ENCODE measurements at regions not wholly inside any gene's neighbourhood (a gene's known extent, or its start where the extent isn't known, plus 50 kb on each side); places are given as distances from the start of the nearest gene placed in this dataset.

GRCh38 chr2:187208199-187208785, 239.8 kb downstream of the CALCRL start:
- no peak overlapping the region for H3K27ac ChIP-seq
- peak in 1 of 2 donors; percentile 26 for ATAC-seq (ENCODE audit: low FRiP score in 2 of 2)
- H3K27me3 ChIP-seq, result no peaks in the 10 kb centered on the region
- no peak for TF ChIP-seq POLR2A (IDR thresholded peaks at IDR 0.05)
- no peak for TF ChIP-seq POLR2AphosphoS5 (IDR thresholded peaks at IDR 0.05)
- TF ChIP-seq CTCF (IDR thresholded peaks at IDR 0.05), result no peak
- TF ChIP-seq EP300 (IDR thresholded peaks at IDR 0.05), result no peak
- no peak overlapping the region for H3K4me3 ChIP-seq
- H3K36me3 ChIP-seq, result no peaks in the 10 kb centered on the region
- no peaks in the 10 kb centered on the region for H3K9me3 ChIP-seq
- no peaks in the 10 kb centered on the region for H3K4me1 ChIP-seq
- DNase-seq, result peak in 1 of 2 donors; percentile 5
- WGBS, 2 donors, result 72 to 83% methylated on average over 3 of the region's 3 CpGs

GRCh38 chr2:187207126-187207525, 240.9 kb downstream of the CALCRL start:
- DNase-seq (no peak), ATAC-seq (ENCODE audit: low FRiP score in 2 of 2) (no peak)
- Histone ChIP-seq H3K4me3 (no peak overlapping the region), H3K9me3 (no peaks in the 10 kb centered on the region), H3K27ac (no peak overlapping the region), H3K27me3 (no peaks in the 10 kb centered on the region), H3K36me3 (no peaks in the 10 kb centered on the region), H3K4me1 (no peaks in the 10 kb centered on the region)
- TF ChIP-seq POLR2AphosphoS5 (IDR thresholded peaks at IDR 0.05) (no peak), POLR2A (IDR thresholded peaks at IDR 0.05) (no peak), EP300 (IDR thresholded peaks at IDR 0.05) (no peak), CTCF (IDR thresholded peaks at IDR 0.05) (no peak)
- WGBS, 2 donors, result 81 to 83% methylated on average over 2 of the region's 2 CpGs

- WGBS, 2 donors, result 64 to 71% methylated on average over 1 of the region's 1 CpG
- TF ChIP-seq CTCF (IDR thresholded peaks at IDR 0.05) (no peak), POLR2AphosphoS5 (IDR thresholded peaks at IDR 0.05) (no peak), EP300 (IDR thresholded peaks at IDR 0.05) (no peak), POLR2A (IDR thresholded peaks at IDR 0.05) (no peak)
- no peak for DNase-seq
- H3K4me1 ChIP-seq, result no peaks in the 10 kb centered on the region
- no peak for ATAC-seq (ENCODE audit: low FRiP score in 2 of 2)
- no peaks in the 10 kb centered on the region for H3K36me3 ChIP-seq
- H3K27me3 ChIP-seq, result no peaks in the 10 kb centered on the region
- H3K9me3 ChIP-seq, result no peaks in the 10 kb centered on the region
- no peak overlapping the region for H3K4me3 ChIP-seq
- peak overlapping the region in 1 of 4 donors; percentile 46 for H3K27ac ChIP-seq
These were observed 241.6 kb downstream of the CALCRL start for GRCh38 chr2:187206471-187206870.

- H3K9me3 ChIP-seq, result no peaks in the 10 kb centered on the region
- H3K4me1 ChIP-seq, result no peaks in the 10 kb centered on the region
- TF ChIP-seq EP300 (IDR thresholded peaks at IDR 0.05) (no peak), POLR2A (IDR thresholded peaks at IDR 0.05) (no peak), CTCF (IDR thresholded peaks at IDR 0.05) (no peak), POLR2AphosphoS5 (IDR thresholded peaks at IDR 0.05) (no peak)
- WGBS, 2 donors, result 62 to 68% methylated on average over 4 of the region's 4 CpGs
- H3K36me3 ChIP-seq, result no peaks in the 10 kb centered on the region
- H3K4me3 ChIP-seq, result no peak overlapping the region
- peak overlapping the region in 1 of 4 donors; percentile 46 for H3K27ac ChIP-seq
- H3K27me3 ChIP-seq, result no peaks in the 10 kb centered on the region
- DNase-seq, result no peak
- ATAC-seq (ENCODE audit: low FRiP score in 2 of 2), result no peak
These were observed 242.0 kb downstream of the CALCRL start for GRCh38 chr2:187206071-187206470.

GRCh38 chr2:187198136-187198535, 249.9 kb downstream of the CALCRL start:
- ATAC-seq (ENCODE audit: low FRiP score in 2 of 2) (no peak), DNase-seq (no peak)
- H3K36me3 ChIP-seq, result no peaks in the 10 kb centered on the region

More at GRCh38 chr2:187198136-187198535, 249.9 kb downstream of the CALCRL start:
- Histone ChIP-seq H3K27me3 (no peaks in the 10 kb centered on the region), H3K4me3 (no peak overlapping the region), H3K9me3 (no peaks in the 10 kb centered on the region), H3K4me1 (no peaks in the 10 kb centered on the region), H3K27ac (no peak overlapping the region)
- TF ChIP-seq POLR2AphosphoS5 (IDR thresholded peaks at IDR 0.05) (no peak), POLR2A (IDR thresholded peaks at IDR 0.05) (no peak), CTCF (IDR thresholded peaks at IDR 0.05) (no peak)

Data from upper lobe of left lung (tissue), 6 donors.